DOHH2 (cell line): ENCODE measurements at regions not wholly inside any gene's neighbourhood (a gene's known extent, or its start where the extent isn't known, plus 50 kb on each side); places are given as distances from the start of the nearest gene placed in this dataset.

ENCODE experiments used
- H3F3A ChIP-seq: fragments of 200-600 bp; sonication (generic), shearing (Covaris generic); 2 replicates; pipeline ENCODE4 v1.6.0; 2016; ENCODE audit warnings: antibody characterized with exemption, mild to moderate bottlenecking; ENCODE audit not compliant: control insufficient read depth, insufficient read depth
- H3K27ac ChIP-seq: fragments of 200-600 bp; sonication (generic); 2 replicates; pipeline ENCODE4 v1.5.1; 2014; ENCODE audit warnings: low read depth, mild to moderate bottlenecking, low read length, moderate library complexity
- H3K27me3 ChIP-seq: fragments of 200-600 bp; sonication (generic); 2 replicates; pipeline ENCODE4 v1.6.1; 2014; ENCODE audit warnings: mild to moderate bottlenecking, low read length, mixed read lengths; ENCODE audit not compliant: control insufficient read depth
- H3K36me3 ChIP-seq: fragments of 200-600 bp; sonication (generic); 2 replicates; pipeline ENCODE4 v1.6.1; 2014; ENCODE audit warnings: mild to moderate bottlenecking, low read length, moderate library complexity, mixed read lengths; ENCODE audit not compliant: control insufficient read depth
- H3K4me1 ChIP-seq: fragments of 200-600 bp; sonication (generic); 2 replicates; pipeline ENCODE4 v1.6.1; 2014; ENCODE audit warnings: mild to moderate bottlenecking, low read length, mixed read lengths; ENCODE audit not compliant: control insufficient read depth
- H3K4me2 ChIP-seq: fragments of 200-600 bp; sonication (generic); 2 replicates; pipeline ENCODE4 v1.6.0; 2014; ENCODE audit warnings: mild to moderate bottlenecking, low read length, moderate library complexity
- H3K4me3 ChIP-seq: fragments of 200-600 bp; sonication (generic); 2 replicates; pipeline ENCODE4 v1.5.1; 2014; ENCODE audit warnings: mild to moderate bottlenecking, low read length, mixed read lengths
- H3K79me2 ChIP-seq: fragments of 200-600 bp; sonication (generic); 2 replicates; pipeline ENCODE4 v1.6.1; 2014; ENCODE audit warnings: mild to moderate bottlenecking, low read length, mixed read lengths; ENCODE audit not compliant: control insufficient read depth
- H3K9me2 ChIP-seq: fragments of 200-600 bp; sonication (generic); replicated peaks from 2 replicates; pipeline ENCODE4 v1.6.1; 2014; ENCODE audit warnings: mild to moderate bottlenecking, low read length, mixed read lengths; ENCODE audit not compliant: control insufficient read depth
- H3K9me3 ChIP-seq: fragments of 200-600 bp; sonication (generic); 2 replicates; pipeline ENCODE4 v1.6.1; 2014; ENCODE audit warnings: antibody characterized with exemption, low read length, mixed read lengths; ENCODE audit not compliant: control insufficient read depth, insufficient read depth
- H4K20me1 ChIP-seq: fragments of 200-600 bp; sonication (generic); 2 replicates; pipeline ENCODE4 v1.6.0; 2014; ENCODE audit warnings: low read depth, mild to moderate bottlenecking, antibody characterized with exemption, low read length, moderate library complexity; ENCODE audit not compliant: control insufficient read depth, insufficient read depth
- CTCF ChIP-seq: fragments of 200-600 bp; sonication (generic); IDR thresholded peaks from one replicate; pipeline ENCODE4 v1.5.1; 2014; ENCODE audit warnings: antibody characterized with exemption, mild to moderate bottlenecking, low read depth, low read length; ENCODE audit not compliant: poor library complexity, severe bottlenecking
- EZH2phosphoT487 ChIP-seq: fragments of 200-600 bp; sonication (generic); IDR thresholded peaks from 2 replicates; pipeline ENCODE4 v1.6.1; 2017; ENCODE audit warnings: borderline replicate concordance, mild to moderate bottlenecking, antibody characterized with exemption, low read length, moderate library complexity, mixed read lengths

- H3K4me2 ChIP-seq: no peak overlapping the region
- no peaks in the 10 kb centered on the region for H4K20me1 ChIP-seq
- H3K9me2 ChIP-seq: no peaks in the 10 kb centered on the region
- H3K4me1 ChIP-seq: no peaks in the 10 kb centered on the region
- no peaks in the 10 kb centered on the region for H3K27me3 ChIP-seq
- H3F3A ChIP-seq: no peaks in the 10 kb centered on the region
- H3K4me3 ChIP-seq: no peak overlapping the region
- TF ChIP-seq CTCF: no peak
- no peak for TF ChIP-seq EZH2phosphoT487
- H3K36me3 ChIP-seq: no peaks in the 10 kb centered on the region
- H3K27ac ChIP-seq: no peak overlapping the region
- no peaks in the 10 kb centered on the region for H3K79me2 ChIP-seq
- no peaks in the 10 kb centered on the region for H3K9me3 ChIP-seq
These were observed 200.1 kb downstream of the MZT1 start for GRCh38 chr13:72527333-72527732.

DNA sequence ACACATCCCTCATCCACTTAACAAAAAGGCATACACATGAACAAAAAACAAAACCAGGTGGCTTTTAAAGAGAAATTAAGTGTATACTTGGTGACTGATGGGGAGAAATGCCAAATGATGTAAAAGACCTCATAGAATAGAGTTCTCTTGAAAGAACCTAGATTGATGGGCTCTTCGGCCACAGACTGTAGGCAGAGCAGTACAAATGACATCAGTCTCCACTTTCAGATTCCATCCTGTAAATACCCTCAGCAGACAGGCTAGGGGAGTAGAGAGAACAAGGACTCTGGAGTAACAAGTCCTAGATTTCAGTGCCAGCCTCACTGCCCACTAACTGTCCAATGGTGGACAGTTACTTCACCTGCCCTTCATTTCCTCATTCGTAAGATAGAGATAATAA lies 203.8 kb downstream of the MZT1 start:
- Histone ChIP-seq H3K9me2 (no peaks in the 10 kb centered on the region), H3K4me3 (no peak overlapping the region), H3K4me2 (no peak overlapping the region), H3K36me3 (no peaks in the 10 kb centered on the region), H3K79me2 (no peaks in the 10 kb centered on the region), H3K4me1 (no peaks in the 10 kb centered on the region), H3K9me3 (no peaks in the 10 kb centered on the region), H3K27me3 (no peaks in the 10 kb centered on the region), H3K27ac (no peak overlapping the region), H4K20me1 (no peaks in the 10 kb centered on the region), H3F3A (no peaks in the 10 kb centered on the region)
- no peak for TF ChIP-seq CTCF
- TF ChIP-seq EZH2phosphoT487: no peak

- no peaks in the 10 kb centered on the region for H3K79me2 ChIP-seq
- H3K4me2 ChIP-seq: no peak overlapping the region
- H3K27me3 ChIP-seq: no peaks in the 10 kb centered on the region
- H3K4me3 ChIP-seq: no peak overlapping the region
- no peaks in the 10 kb centered on the region for H3K4me1 ChIP-seq
- H3K36me3 ChIP-seq: no peaks in the 10 kb centered on the region
- TF ChIP-seq CTCF: no peak
- no peak for TF ChIP-seq EZH2phosphoT487
- H3K9me3 ChIP-seq: no peaks in the 10 kb centered on the region
- H3K9me2 ChIP-seq: no peaks in the 10 kb centered on the region
- no peaks in the 10 kb centered on the region for H3F3A ChIP-seq
- H3K27ac ChIP-seq: no peak overlapping the region
- H4K20me1 ChIP-seq: no peaks in the 10 kb centered on the region
These were observed 204.4 kb downstream of the MZT1 start for GRCh38 chr13:72523049-72523448.
